B cell (primary cell): ENCODE measurements at regions not wholly inside any gene's neighbourhood (a gene's known extent, or its start where the extent isn't known, plus 50 kb on each side); places are given as distances from the start of the nearest gene placed in this dataset.

Source experiments
- EZH2 ChIP-seq: IDR thresholded peaks from 2 replicates; pipeline ENCODE4 v1.6.1; 2012; ENCODE audit warnings: borderline replicate concordance, low read depth, mild to moderate bottlenecking, moderate library complexity, low read length; ENCODE audit not compliant: insufficient read depth, poor library complexity, severe bottlenecking
- TF ChIP-seq, protein P1 (sequence below): fragments of 200-600 bp; IDR thresholded peaks from one replicate; pipeline ENCODE4 v1.8.0; 2022; ENCODE audit warnings: antibody characterized with exemption, mild to moderate bottlenecking

DNA sequence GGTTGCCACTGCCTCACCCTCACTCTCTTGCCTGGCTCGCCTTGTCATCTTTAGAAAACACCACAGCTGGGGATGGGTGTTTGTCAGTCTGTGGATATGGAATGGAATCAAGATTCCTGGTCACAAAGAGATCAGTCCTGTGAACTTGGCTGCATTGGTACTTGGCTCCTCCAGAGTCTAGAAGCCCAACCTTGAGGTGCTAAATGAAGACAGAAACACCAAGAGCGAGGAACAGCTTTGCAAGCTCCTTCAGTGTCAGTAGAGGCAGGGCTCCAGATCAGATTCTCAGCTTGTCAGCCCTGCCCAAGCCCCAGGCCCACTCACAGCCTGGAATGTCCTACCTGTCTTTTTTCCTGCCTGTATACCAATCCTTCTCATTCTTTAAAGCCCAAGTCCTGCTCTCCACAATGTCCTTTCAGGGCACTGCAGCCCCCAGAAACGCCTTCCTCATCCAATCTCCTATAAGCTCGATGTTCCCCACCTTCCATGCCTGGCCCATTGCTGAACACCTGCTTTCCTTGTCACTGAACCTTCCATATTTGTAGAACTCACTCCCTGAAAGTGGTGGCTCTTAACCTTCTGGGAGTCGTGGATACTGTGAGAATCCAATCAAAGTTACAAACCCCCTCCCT is 188.9 kb downstream of the BCR start:
- TF ChIP-seq EZH2: no peak
- TF ChIP-seq, protein P1, sequence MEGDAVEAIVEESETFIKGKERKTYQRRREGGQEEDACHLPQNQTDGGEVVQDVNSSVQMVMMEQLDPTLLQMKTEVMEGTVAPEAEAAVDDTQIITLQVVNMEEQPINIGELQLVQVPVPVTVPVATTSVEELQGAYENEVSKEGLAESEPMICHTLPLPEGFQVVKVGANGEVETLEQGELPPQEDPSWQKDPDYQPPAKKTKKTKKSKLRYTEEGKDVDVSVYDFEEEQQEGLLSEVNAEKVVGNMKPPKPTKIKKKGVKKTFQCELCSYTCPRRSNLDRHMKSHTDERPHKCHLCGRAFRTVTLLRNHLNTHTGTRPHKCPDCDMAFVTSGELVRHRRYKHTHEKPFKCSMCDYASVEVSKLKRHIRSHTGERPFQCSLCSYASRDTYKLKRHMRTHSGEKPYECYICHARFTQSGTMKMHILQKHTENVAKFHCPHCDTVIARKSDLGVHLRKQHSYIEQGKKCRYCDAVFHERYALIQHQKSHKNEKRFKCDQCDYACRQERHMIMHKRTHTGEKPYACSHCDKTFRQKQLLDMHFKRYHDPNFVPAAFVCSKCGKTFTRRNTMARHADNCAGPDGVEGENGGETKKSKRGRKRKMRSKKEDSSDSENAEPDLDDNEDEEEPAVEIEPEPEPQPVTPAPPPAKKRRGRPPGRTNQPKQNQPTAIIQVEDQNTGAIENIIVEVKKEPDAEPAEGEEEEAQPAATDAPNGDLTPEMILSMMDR: no peak
